ENCODE measurements at regions not wholly inside any gene's neighbourhood (a gene's known extent, or its start where the extent isn't known, plus 50 kb on each side); places are given as distances from the start of the nearest gene placed in this dataset.

GRCh38 chr10:2700626-2701305 is 366.6 kb upstream of the PFKP start:
- H3K4me3 ChIP-seq = no peak overlapping the region
- H3K4me1 ChIP-seq = no peaks in the 10 kb centered on the region
- no peak overlapping the region for H3K27ac ChIP-seq
- no peaks in the 10 kb centered on the region for H3K27me3 ChIP-seq
- no peaks in the 10 kb centered on the region for H3K36me3 ChIP-seq
- H3K9me3 ChIP-seq = no peaks in the 10 kb centered on the region
- TF ChIP-seq POLR2A (IDR thresholded peaks at IDR 0.05) = no peak
- TF ChIP-seq POLR2AphosphoS5 (IDR thresholded peaks at IDR 0.05) = no peak
- no peak for TF ChIP-seq CTCF (IDR thresholded peaks at IDR 0.05)
- DNase-seq (ENCODE audit: low spot score in 2 of 2) = no peak
- intact Hi-C loops (cut with DNase I; ENCODE audit: low total_unique reads) = no loop called here

GRCh38 chr10:2688958-2689357 is 378.4 kb upstream of the PFKP start:
- no peak overlapping the region for H3K4me3 ChIP-seq
- intact Hi-C loops (cut with DNase I; ENCODE audit: low total_unique reads) = no loop called here
- no peaks in the 10 kb centered on the region for H3K9me3 ChIP-seq
- TF ChIP-seq POLR2AphosphoS5 (IDR thresholded peaks at IDR 0.05) (no peak), POLR2A (IDR thresholded peaks at IDR 0.05) (no peak), CTCF (IDR thresholded peaks at IDR 0.05) (no peak)
- H3K27me3 ChIP-seq = no peaks in the 10 kb centered on the region
- no peak for DNase-seq (ENCODE audit: low spot score in 2 of 2)
- no peaks in the 10 kb centered on the region for H3K4me1 ChIP-seq
- H3K27ac ChIP-seq = no peak overlapping the region
- no peaks in the 10 kb centered on the region for H3K36me3 ChIP-seq

GRCh38 chr10:2686691-2687090 is 380.7 kb upstream of the PFKP start:
- H3K27me3 ChIP-seq = peaks cover 0 to 3% of the 10 kb centered on the region in 2 donors
- H3K4me3 ChIP-seq = no peak overlapping the region
- TF ChIP-seq CTCF (IDR thresholded peaks at IDR 0.05) = no peak
- no peak for TF ChIP-seq POLR2AphosphoS5 (IDR thresholded peaks at IDR 0.05)
- TF ChIP-seq POLR2A (IDR thresholded peaks at IDR 0.05) = no peak
- no peaks in the 10 kb centered on the region for H3K4me1 ChIP-seq
- H3K36me3 ChIP-seq = no peaks in the 10 kb centered on the region
- H3K27ac ChIP-seq = no peak overlapping the region
- no peak for DNase-seq (ENCODE audit: low spot score in 2 of 2)
- intact Hi-C loops (cut with DNase I; ENCODE audit: low total_unique reads) = no loop called here
- no peaks in the 10 kb centered on the region for H3K9me3 ChIP-seq

GRCh38 chr10:2682491-2682890 is 384.9 kb upstream of the PFKP start:
- no peaks in the 10 kb centered on the region for H3K9me3 ChIP-seq
- no peak overlapping the region for H3K4me3 ChIP-seq
- H3K36me3 ChIP-seq = no peaks in the 10 kb centered on the region
- intact Hi-C loops (cut with DNase I; ENCODE audit: low total_unique reads) = no loop called here
- no peak for DNase-seq (ENCODE audit: low spot score in 2 of 2)
- TF ChIP-seq POLR2AphosphoS5 (IDR thresholded peaks at IDR 0.05) (no peak), POLR2A (IDR thresholded peaks at IDR 0.05) (no peak)
- H3K4me1 ChIP-seq = peaks cover 0 to 5% of the 10 kb centered on the region in 2 donors
- peaks cover 0 to 3% of the 10 kb centered on the region in 2 donors for H3K27me3 ChIP-seq
- no peak overlapping the region for H3K27ac ChIP-seq

GRCh38 chr10:2681891-2682290 is 385.5 kb upstream of the PFKP start:
- H3K4me1 ChIP-seq = peaks cover 0 to 5% of the 10 kb centered on the region in 2 donors
- H3K27me3 ChIP-seq = peaks cover 0 to 3% of the 10 kb centered on the region in 2 donors
- no peak for DNase-seq (ENCODE audit: low spot score in 2 of 2)
- intact Hi-C loops (cut with DNase I; ENCODE audit: low total_unique reads) = no loop called here
- H3K9me3 ChIP-seq = no peaks in the 10 kb centered on the region
- H3K36me3 ChIP-seq = no peaks in the 10 kb centered on the region
- H3K27ac ChIP-seq = no peak overlapping the region
- no peak overlapping the region for H3K4me3 ChIP-seq
- TF ChIP-seq POLR2AphosphoS5 (IDR thresholded peaks at IDR 0.05) (no peak), POLR2A (IDR thresholded peaks at IDR 0.05) (no peak), CTCF (IDR thresholded peaks at IDR 0.05) (no peak)
